ENCODE measurements at regions not wholly inside any gene's neighbourhood (a gene's known extent, or its start where the extent isn't known, plus 50 kb on each side); places are given as distances from the start of the nearest gene placed in this dataset.

DNA sequence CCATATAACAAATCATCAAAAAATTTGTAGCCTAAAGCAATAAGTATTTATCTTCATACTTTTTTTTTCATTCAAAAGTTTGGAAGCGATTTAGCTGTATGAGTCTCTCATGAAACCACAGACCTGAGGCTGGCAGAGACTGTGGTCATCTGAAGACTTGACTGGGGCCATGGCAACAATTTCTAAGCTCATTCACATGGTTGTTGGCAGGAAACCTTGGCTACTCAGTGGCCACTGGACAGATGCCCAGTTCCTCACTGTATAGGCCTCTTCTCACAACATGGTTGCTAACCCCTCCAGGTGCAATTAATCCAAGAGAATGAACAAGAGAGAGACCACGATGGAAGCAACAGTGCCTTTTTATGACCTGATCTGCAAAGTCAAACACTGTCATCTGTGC, 235.9 kb downstream of the BTBD3 start:
- H2BK120ac ChIP-seq (ENCODE audit: low read depth, low read length, poor library complexity, severe bottlenecking), result no peak overlapping the region
- H3K4ac ChIP-seq (ENCODE audit: low read depth, low read length), result no peak overlapping the region
- Mint-ChIP-seq H3K9me3 (no peaks in the 10 kb centered on the region), H3K4me1 (no peaks in the 10 kb centered on the region), H3K27me3 (ENCODE audit: low read depth) (no peaks in the 10 kb centered on the region), H3K4me3 (no peak overlapping the region), H3K27ac (no peak overlapping the region), H3K36me3 (ENCODE audit: insufficient read depth in 1 of 3, low read depth in 3 of 3) (no peaks in the 10 kb centered on the region)
- H3K27ac ChIP-seq (ENCODE audit: insufficient read length, low read depth, low read length), result no peak overlapping the region
- no peak overlapping the region for H4K8ac ChIP-seq (replicated peaks; ENCODE audit: insufficient read length, low read depth, low read length)
- no peaks in the 10 kb centered on the region for H3K9me3 ChIP-seq (ENCODE audit: control insufficient read depth, low read depth, low read length)
- H3K18ac ChIP-seq (ENCODE audit: insufficient read length, low read depth, low read length), result no peak overlapping the region
- no peaks in the 10 kb centered on the region for H4K20me1 ChIP-seq (ENCODE audit: control insufficient read depth, insufficient read depth, insufficient read length)
- H2AK5ac ChIP-seq (ENCODE audit: insufficient read length, low read length), result no peak overlapping the region
- no peak overlapping the region for H3T11ph ChIP-seq (ENCODE audit: low read length)
- H4K5ac ChIP-seq (ENCODE audit: insufficient read length, low read depth, low read length), result no peak overlapping the region
- H3K4me2 ChIP-seq (ENCODE audit: insufficient read depth, insufficient read length, low read length), result no peak overlapping the region
- H2BK15ac ChIP-seq (ENCODE audit: low read depth, low read length), result no peak overlapping the region
- H3K23ac ChIP-seq (ENCODE audit: insufficient read length, low read depth, low read length), result no peak overlapping the region
- no peaks in the 10 kb centered on the region for H3K27me3 ChIP-seq (ENCODE audit: insufficient read depth, low read length)
- no peak overlapping the region for H3K14ac ChIP-seq (ENCODE audit: insufficient read depth, low read length)
- no peak overlapping the region for H2AFZ ChIP-seq (ENCODE audit: low read length)
- no peak overlapping the region for H4K91ac ChIP-seq (ENCODE audit: insufficient read length, low read depth, low read length)
- TF ChIP-seq, protein P1, sequence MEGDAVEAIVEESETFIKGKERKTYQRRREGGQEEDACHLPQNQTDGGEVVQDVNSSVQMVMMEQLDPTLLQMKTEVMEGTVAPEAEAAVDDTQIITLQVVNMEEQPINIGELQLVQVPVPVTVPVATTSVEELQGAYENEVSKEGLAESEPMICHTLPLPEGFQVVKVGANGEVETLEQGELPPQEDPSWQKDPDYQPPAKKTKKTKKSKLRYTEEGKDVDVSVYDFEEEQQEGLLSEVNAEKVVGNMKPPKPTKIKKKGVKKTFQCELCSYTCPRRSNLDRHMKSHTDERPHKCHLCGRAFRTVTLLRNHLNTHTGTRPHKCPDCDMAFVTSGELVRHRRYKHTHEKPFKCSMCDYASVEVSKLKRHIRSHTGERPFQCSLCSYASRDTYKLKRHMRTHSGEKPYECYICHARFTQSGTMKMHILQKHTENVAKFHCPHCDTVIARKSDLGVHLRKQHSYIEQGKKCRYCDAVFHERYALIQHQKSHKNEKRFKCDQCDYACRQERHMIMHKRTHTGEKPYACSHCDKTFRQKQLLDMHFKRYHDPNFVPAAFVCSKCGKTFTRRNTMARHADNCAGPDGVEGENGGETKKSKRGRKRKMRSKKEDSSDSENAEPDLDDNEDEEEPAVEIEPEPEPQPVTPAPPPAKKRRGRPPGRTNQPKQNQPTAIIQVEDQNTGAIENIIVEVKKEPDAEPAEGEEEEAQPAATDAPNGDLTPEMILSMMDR (conservative IDR thresholded peaks at IDR 0.05), result no peak
- H2BK5ac ChIP-seq (ENCODE audit: insufficient read length, low read length), result no peak overlapping the region
- DNase-seq, result no peak
- no peaks in the 10 kb centered on the region for H3K4me1 ChIP-seq (ENCODE audit: insufficient read depth, low read length)
- no peak overlapping the region for H2BK20ac ChIP-seq (ENCODE audit: low read depth, low read length, poor library complexity, severe bottlenecking)
- no peak overlapping the region for H2BK12ac ChIP-seq (ENCODE audit: insufficient read length, low read depth, low read length)
- H3K56ac ChIP-seq (ENCODE audit: insufficient read length, low read depth, low read length), result no peak overlapping the region
- H3K23me2 ChIP-seq (ENCODE audit: insufficient read length, low read depth, low read length, poor library complexity, severe bottlenecking), result no peaks in the 10 kb centered on the region
- H3K79me1 ChIP-seq (ENCODE audit: insufficient read depth, low read depth, low read length, poor library complexity, severe bottlenecking), result no peaks in the 10 kb centered on the region
- H3K79me2 ChIP-seq (ENCODE audit: insufficient read depth, low read length), result no peaks in the 10 kb centered on the region
- WGBS (ENCODE audit: extremely low coverage, insufficient read length, low lambda C conversion rate), result no CpG with 5 or more reads among the region's 2 CpGs
- H3K9ac ChIP-seq (ENCODE audit: extremely low read depth, insufficient read length, low read length), result no peak overlapping the region
